ENCODE measurements at regions not wholly inside any gene's neighbourhood (a gene's known extent, or its start where the extent isn't known, plus 50 kb on each side); places are given as distances from the start of the nearest gene placed in this dataset.

GRCh38 chr3:176931991-176932390, 265.3 kb downstream of the TBL1XR1 start:
- no peak for DNase-seq

- DNase-seq = no peak
Observed at GRCh38 chr3:176930942-176931341, 266.3 kb downstream of the TBL1XR1 start.

- DNase-seq = no peak
Observed at GRCh38 chr3:176928582-176928931, 268.7 kb downstream of the TBL1XR1 start.

- DNase-seq = no peak
Observed at GRCh38 chr3:176927706-176928581, 269.3 kb downstream of the TBL1XR1 start.

- no peak for DNase-seq
Observed at GRCh38 chr3:176927280-176927679, 270.0 kb downstream of the TBL1XR1 start.

- no peak for DNase-seq
Observed at GRCh38 chr3:176926688-176927087, 270.6 kb downstream of the TBL1XR1 start.

- no peak for DNase-seq
Observed at GRCh38 chr3:176926034-176926433, 271.2 kb downstream of the TBL1XR1 start.

- no peak for DNase-seq
Observed at GRCh38 chr3:176920766-176921160, 276.5 kb downstream of the TBL1XR1 start.

GRCh38 chr3:176919836-176920765, 277.2 kb downstream of the TBL1XR1 start:
- peak; percentile 45 for DNase-seq

GRCh38 chr3:176916777-176917176, 280.5 kb downstream of the TBL1XR1 start:
- DNase-seq = no peak

GRCh38 chr3:176914764-176915163, 282.5 kb downstream of the TBL1XR1 start:
- no peak for DNase-seq

GRCh38 chr3:176911579-176911978, 285.7 kb downstream of the TBL1XR1 start:
- no peak for DNase-seq

GRCh38 chr3:176909044-176909443, 288.2 kb downstream of the TBL1XR1 start:
- no peak for DNase-seq

- DNase-seq = peak; percentile 60
Observed at GRCh38 chr3:176906046-176906905, 291.0 kb downstream of the TBL1XR1 start.

- DNase-seq = no peak
Observed at GRCh38 chr3:176905331-176905730, 292.0 kb downstream of the TBL1XR1 start.

- DNase-seq = no peak
Observed at GRCh38 chr3:176904506-176904905, 292.8 kb downstream of the TBL1XR1 start.

GRCh38 chr3:176896640-176897039, 300.6 kb downstream of the TBL1XR1 start:
- no peak for DNase-seq

GRCh38 chr3:176896165-176896564, 301.1 kb downstream of the TBL1XR1 start:
- DNase-seq = no peak

GRCh38 chr3:176879710-176880109, 317.6 kb downstream of the TBL1XR1 start:
- no peak for DNase-seq

- DNase-seq = no peak
Observed at GRCh38 chr3:176873261-176873660, 324.0 kb downstream of the TBL1XR1 start.

GRCh38 chr3:176872771-176873209, 324.5 kb downstream of the TBL1XR1 start:
- DNase-seq = peak; percentile 38

- DNase-seq = no peak
Observed at GRCh38 chr3:176870451-176870850, 326.8 kb downstream of the TBL1XR1 start.
